GM12865 (cell line): ENCODE measurements at regions not wholly inside any gene's neighbourhood (a gene's known extent, or its start where the extent isn't known, plus 50 kb on each side); places are given as distances from the start of the nearest gene placed in this dataset.

Experiments used
- DNase-seq: peaks from one replicate; pipeline ENCODE4 v3.0.0; 2010; ENCODE audit warnings: low read depth
- H3K4me3 ChIP-seq: 2 replicates; pipeline ENCODE4 v1.5.1; 2011; ENCODE audit warnings: mild to moderate bottlenecking, low read depth, low read length, control low read depth
- TF ChIP-seq, protein P1 (sequence below): IDR thresholded peaks from 2 replicates; pipeline ENCODE4 v1.5.1; 2011; ENCODE audit warnings: low read length, control low read depth, low read depth, inconsistent platforms; ENCODE audit not compliant: insufficient read depth; ENCODE audit errors: missing control alignments

GRCh38 chr11:91630916-91631673 lies 593.5 kb upstream of the FAT3 start:
- TF ChIP-seq, protein P1, sequence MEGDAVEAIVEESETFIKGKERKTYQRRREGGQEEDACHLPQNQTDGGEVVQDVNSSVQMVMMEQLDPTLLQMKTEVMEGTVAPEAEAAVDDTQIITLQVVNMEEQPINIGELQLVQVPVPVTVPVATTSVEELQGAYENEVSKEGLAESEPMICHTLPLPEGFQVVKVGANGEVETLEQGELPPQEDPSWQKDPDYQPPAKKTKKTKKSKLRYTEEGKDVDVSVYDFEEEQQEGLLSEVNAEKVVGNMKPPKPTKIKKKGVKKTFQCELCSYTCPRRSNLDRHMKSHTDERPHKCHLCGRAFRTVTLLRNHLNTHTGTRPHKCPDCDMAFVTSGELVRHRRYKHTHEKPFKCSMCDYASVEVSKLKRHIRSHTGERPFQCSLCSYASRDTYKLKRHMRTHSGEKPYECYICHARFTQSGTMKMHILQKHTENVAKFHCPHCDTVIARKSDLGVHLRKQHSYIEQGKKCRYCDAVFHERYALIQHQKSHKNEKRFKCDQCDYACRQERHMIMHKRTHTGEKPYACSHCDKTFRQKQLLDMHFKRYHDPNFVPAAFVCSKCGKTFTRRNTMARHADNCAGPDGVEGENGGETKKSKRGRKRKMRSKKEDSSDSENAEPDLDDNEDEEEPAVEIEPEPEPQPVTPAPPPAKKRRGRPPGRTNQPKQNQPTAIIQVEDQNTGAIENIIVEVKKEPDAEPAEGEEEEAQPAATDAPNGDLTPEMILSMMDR, result no peak
- no peak for DNase-seq
- H3K4me3 ChIP-seq, result no peak overlapping the region

- TF ChIP-seq, protein P1, result no peak
- H3K4me3 ChIP-seq, result no peak overlapping the region
- DNase-seq, result no peak
Observed at GRCh38 chr11:91625495-91625894, 599.1 kb upstream of the FAT3 start.

DNA sequence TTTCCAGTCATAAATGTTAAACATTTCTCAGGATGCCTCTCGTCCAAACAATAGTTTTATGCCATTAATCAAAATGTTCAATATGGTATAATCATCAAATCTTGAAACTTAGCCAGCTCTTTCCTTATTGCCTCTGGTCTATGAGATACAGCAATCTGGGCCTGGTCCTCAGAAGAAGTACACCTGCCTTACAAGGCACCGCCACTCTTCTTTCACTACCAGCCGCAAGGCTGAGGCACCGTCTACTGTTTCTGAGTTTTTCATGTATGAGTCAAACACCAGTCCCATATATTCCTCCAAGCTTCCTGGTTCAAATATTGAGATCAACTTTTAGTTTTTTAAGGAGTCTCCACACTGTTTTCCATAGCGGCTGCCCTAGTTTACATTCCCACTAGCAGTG lies 600.6 kb upstream of the FAT3 start:
- TF ChIP-seq, protein P1, result no peak
- no peak for DNase-seq
- no peak overlapping the region for H3K4me3 ChIP-seq

- DNase-seq, result no peak
- no peak overlapping the region for H3K4me3 ChIP-seq
- TF ChIP-seq, protein P1, result no peak
Observed at GRCh38 chr11:91608677-91609076, 615.9 kb upstream of the FAT3 start.

DNA sequence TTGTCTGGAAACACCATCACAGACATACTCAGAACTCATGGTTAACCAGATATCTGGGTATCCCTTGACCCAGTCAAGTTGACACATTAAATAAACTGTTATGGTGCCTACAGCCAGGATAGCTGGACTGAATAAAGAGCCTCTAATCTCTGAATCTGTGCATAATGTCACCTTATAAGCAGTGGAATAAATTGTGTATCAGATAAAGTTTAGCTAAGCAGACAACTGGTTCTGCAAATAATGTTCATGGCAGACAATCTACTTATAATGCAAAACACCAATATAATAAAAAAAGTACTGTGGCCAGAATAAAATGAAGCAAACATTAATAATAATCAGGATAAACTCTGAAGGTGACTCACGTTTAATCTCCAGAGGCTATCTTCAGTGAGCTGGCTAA lies 628.5 kb upstream of the FAT3 start:
- TF ChIP-seq, protein P1, result no peak
- no peak for DNase-seq
- no peak overlapping the region for H3K4me3 ChIP-seq

GRCh38 chr11:91591021-91591420 lies 633.6 kb upstream of the FAT3 start:
- H3K4me3 ChIP-seq, result no peak overlapping the region
- DNase-seq, result no peak
- TF ChIP-seq, protein P1, result no peak

DNA sequence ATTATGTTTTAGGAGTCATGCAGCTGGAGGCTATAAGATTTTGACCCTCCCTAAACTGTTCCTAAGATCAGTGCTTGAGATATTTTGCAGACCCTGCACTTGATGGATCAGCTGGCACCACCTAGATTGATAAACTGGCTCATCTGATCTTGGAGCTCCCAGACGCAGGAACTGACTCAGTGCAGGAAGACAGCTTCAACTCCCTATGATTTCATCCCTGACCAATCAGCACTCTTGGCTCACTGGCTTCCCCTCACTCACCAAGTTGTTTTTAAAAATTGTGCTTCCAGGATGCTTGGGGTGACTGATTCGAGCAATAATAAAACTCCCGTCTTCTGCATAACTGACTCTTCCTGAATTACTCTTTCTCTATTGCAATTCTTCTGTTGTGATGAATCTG lies 637.5 kb upstream of the FAT3 start:
- DNase-seq, result no peak
- TF ChIP-seq, protein P1, result no peak
- H3K4me3 ChIP-seq, result no peak overlapping the region
